ENCODE measurements at regions not wholly inside any gene's neighbourhood (a gene's known extent, or its start where the extent isn't known, plus 50 kb on each side); places are given as distances from the start of the nearest gene placed in this dataset.
A peak's percentile ranks its signal among the peaks of the same experiment; 100 is the strongest.

- POLR2A ChIA-PET (ENCODE audit: low non-redundant PET), result no interaction called here
- TF ChIP-seq CTCF (conservative IDR thresholded peaks at IDR 0.05; ENCODE audit: low read depth), result peak; percentile 79
- no peak overlapping the region for H3K27ac ChIP-seq
- DNase-seq (ENCODE audit: low spot score), result peak; percentile 35
- CTCF ChIA-PET, result interaction anchor here (0.5 to 1.6 kb wide), 4 partner anchors 144 to 508 kb away, joined by 3 to 6 read pairs (median 4); no protein-coding TSS in a partner anchor
Observed at GRCh38 chr18:27605107-27605834, 420.2 kb upstream of the CHST9 start.

GRCh38 chr18:27604583-27604982 is 419.5 kb upstream of the CHST9 start:
- DNase-seq (ENCODE audit: low spot score), result no peak
- ChIA-PET CTCF (interaction anchor here (1.0 to 1.6 kb wide), 3 partner anchors 145 to 509 kb away, joined by 3 to 6 read pairs (median 5); no protein-coding TSS in a partner anchor), POLR2A (ENCODE audit: low non-redundant PET) (no interaction called here)
- no peak for TF ChIP-seq CTCF (conservative IDR thresholded peaks at IDR 0.05; ENCODE audit: low read depth)
- no peak overlapping the region for H3K27ac ChIP-seq

DNA sequence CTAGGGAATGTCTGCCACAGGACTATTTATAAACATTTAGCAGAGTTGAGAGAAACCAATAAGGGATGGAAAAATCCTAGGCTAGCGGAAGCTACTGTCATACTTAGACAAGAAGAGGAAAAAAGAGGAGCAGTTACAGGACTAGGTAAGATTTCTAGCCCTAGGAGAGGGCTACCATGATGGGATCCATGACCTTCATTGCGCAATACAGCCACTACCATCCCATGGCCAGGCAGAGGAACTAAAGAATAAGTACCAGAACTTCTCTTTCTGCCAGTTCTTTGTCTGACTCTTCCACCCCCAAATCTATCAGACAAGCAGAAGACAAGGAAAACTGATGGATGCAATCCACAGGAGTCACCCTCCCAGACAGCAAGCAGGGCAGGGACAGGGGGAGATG is 417.0 kb upstream of the CHST9 start:
- TF ChIP-seq CTCF (conservative IDR thresholded peaks at IDR 0.05; ENCODE audit: low read depth), result no peak
- DNase-seq (ENCODE audit: low spot score), result no peak
- CTCF ChIA-PET, result no interaction called here
- POLR2A ChIA-PET (ENCODE audit: low non-redundant PET), result no interaction called here
- H3K27ac ChIP-seq, result no peak overlapping the region

DNA sequence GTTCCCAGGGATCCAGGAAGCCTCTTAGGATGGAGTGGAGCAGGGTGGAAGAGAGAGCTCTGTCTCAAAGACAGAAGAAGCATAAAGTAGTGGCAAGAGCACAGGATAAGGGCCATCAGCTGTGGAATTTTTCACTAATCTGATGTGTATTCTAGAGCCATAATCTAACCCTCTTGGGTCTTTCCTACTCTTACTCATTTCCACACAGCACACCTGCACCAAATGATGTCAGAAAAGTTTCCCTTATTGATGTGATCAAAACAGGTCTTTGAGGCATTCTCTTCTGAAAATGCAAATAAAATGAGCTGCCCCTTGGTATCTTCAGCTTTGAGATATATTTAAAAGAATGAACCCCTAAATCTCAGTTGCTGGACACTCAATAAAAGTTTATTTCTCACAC is 415.1 kb upstream of the CHST9 start:
- no peak for TF ChIP-seq CTCF (conservative IDR thresholded peaks at IDR 0.05; ENCODE audit: low read depth)
- ChIA-PET CTCF (interaction anchor here (1.0 kb wide), 1 partner anchor 236 kb away, joined by 3 read pairs; no protein-coding TSS in a partner anchor), POLR2A (ENCODE audit: low non-redundant PET) (no interaction called here)
- H3K27ac ChIP-seq, result no peak overlapping the region
- no peak for DNase-seq (ENCODE audit: low spot score)

- ChIA-PET POLR2A (ENCODE audit: low non-redundant PET) (no interaction called here), CTCF (interaction anchor here (0.6 to 1.0 kb wide), 2 partner anchors 235 to 786 kb away, joined by 3 read pairs; no protein-coding TSS in a partner anchor)
- peak; percentile 88 for TF ChIP-seq CTCF (conservative IDR thresholded peaks at IDR 0.05; ENCODE audit: low read depth)
- peak; percentile 35 for DNase-seq (ENCODE audit: low spot score)
- H3K27ac ChIP-seq, result no peak overlapping the region
Observed at GRCh38 chr18:27599202-27599829, 414.2 kb upstream of the CHST9 start.

GRCh38 chr18:27595113-27595838 is 410.2 kb upstream of the CHST9 start:
- no peak for DNase-seq (ENCODE audit: low spot score)
- POLR2A ChIA-PET (ENCODE audit: low non-redundant PET), result no interaction called here
- H3K27ac ChIP-seq, result no peak overlapping the region
- no peak for TF ChIP-seq CTCF (conservative IDR thresholded peaks at IDR 0.05; ENCODE audit: low read depth)
- CTCF ChIA-PET, result no interaction called here

Measured in RWPE1 (cell line).